ENCODE measurements at regions not wholly inside any gene's neighbourhood (a gene's known extent, or its start where the extent isn't known, plus 50 kb on each side); places are given as distances from the start of the nearest gene placed in this dataset.

GRCh38 chr16:51939378-51939871, 607.5 kb downstream of the TOX3 start:
- no peaks in the 10 kb centered on the region for H3K4me1 ChIP-seq (ENCODE audit: control insufficient read depth, insufficient read depth, low read length, poor library complexity, severe bottlenecking)
- DNase-seq (no peak), ATAC-seq (ENCODE audit: low read depth in 2 of 2) (no peak)
- H3K4me3 ChIP-seq (ENCODE audit: low read depth, low read length), result no peak overlapping the region
- H3K27ac Mint-ChIP-seq, result no peak overlapping the region
- H3K36me3 Mint-ChIP-seq, result no peaks in the 10 kb centered on the region
- peaks cover 0 to 9% (median 7%) of the 10 kb centered on the region in 7 donors for H3K9me3 Mint-ChIP-seq
- H3K27me3 Mint-ChIP-seq, result no peaks in the 10 kb centered on the region
- H3K36me3 ChIP-seq (ENCODE audit: control insufficient read depth, insufficient read depth, low read length), result no peaks in the 10 kb centered on the region
- H3K27me3 ChIP-seq (ENCODE audit: control insufficient read depth, insufficient read depth, low read length), result no peaks in the 10 kb centered on the region
- no peak overlapping the region for H3K4me3 Mint-ChIP-seq
- H3K4me1 Mint-ChIP-seq, result no peaks in the 10 kb centered on the region
- H3K27ac ChIP-seq (ENCODE audit: insufficient read depth, low read length, poor library complexity, severe bottlenecking), result no peak overlapping the region
- no peaks in the 10 kb centered on the region for H3K9me3 ChIP-seq (ENCODE audit: control insufficient read depth in 2 of 2, low read length in 2 of 2)

GRCh38 chr16:51938861-51939260, 608.1 kb downstream of the TOX3 start:
- Mint-ChIP-seq H3K36me3 (no peaks in the 10 kb centered on the region), H3K4me1 (no peaks in the 10 kb centered on the region), H3K4me3 (no peak overlapping the region), H3K9me3 (peaks cover 0 to 13% (median 6%) of the 10 kb centered on the region in 7 donors), H3K27me3 (no peaks in the 10 kb centered on the region), H3K27ac (no peak overlapping the region)
- ATAC-seq (ENCODE audit: low read depth in 2 of 2), result no peak
- H3K9me3 ChIP-seq (ENCODE audit: control insufficient read depth in 2 of 2, low read length in 2 of 2), result no peaks in the 10 kb centered on the region
- no peak for DNase-seq
- no peaks in the 10 kb centered on the region for H3K4me1 ChIP-seq (ENCODE audit: control insufficient read depth, insufficient read depth, low read length, poor library complexity, severe bottlenecking)
- H3K27me3 ChIP-seq (ENCODE audit: control insufficient read depth, insufficient read depth, low read length), result no peaks in the 10 kb centered on the region
- H3K27ac ChIP-seq (ENCODE audit: insufficient read depth, low read length, poor library complexity, severe bottlenecking), result no peak overlapping the region
- H3K4me3 ChIP-seq (ENCODE audit: low read depth, low read length), result no peak overlapping the region
- no peaks in the 10 kb centered on the region for H3K36me3 ChIP-seq (ENCODE audit: control insufficient read depth, insufficient read depth, low read length)

DNA sequence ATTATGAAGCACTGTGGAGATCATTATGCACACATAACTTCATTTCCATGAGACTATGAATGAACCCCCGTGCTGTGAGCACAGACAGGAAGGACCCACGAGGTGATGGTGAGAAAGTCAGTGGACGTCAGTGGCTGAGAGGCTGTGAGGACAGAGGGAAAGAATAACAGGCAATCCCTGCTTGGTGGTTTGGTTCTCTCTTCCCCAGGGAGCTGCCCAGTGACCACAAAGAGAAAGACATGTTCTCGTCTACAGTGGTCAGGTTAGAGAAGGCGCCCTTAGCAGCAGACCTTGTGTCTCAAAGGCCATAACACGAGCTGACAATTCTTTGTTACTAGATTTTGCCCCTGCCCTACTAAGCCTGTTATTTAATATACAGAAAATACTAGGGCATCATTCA, 609.2 kb downstream of the TOX3 start:
- Histone ChIP-seq H3K9me3 (ENCODE audit: control insufficient read depth in 2 of 2, low read length in 2 of 2) (no peaks in the 10 kb centered on the region), H3K27ac (ENCODE audit: insufficient read depth, low read length, poor library complexity, severe bottlenecking) (no peak overlapping the region), H3K27me3 (ENCODE audit: control insufficient read depth, insufficient read depth, low read length) (no peaks in the 10 kb centered on the region), H3K4me1 (ENCODE audit: control insufficient read depth, insufficient read depth, low read length, poor library complexity, severe bottlenecking) (no peaks in the 10 kb centered on the region), H3K4me3 (ENCODE audit: low read depth, low read length) (no peak overlapping the region), H3K36me3 (ENCODE audit: control insufficient read depth, insufficient read depth, low read length) (no peaks in the 10 kb centered on the region)
- Mint-ChIP-seq H3K4me1 (no peaks in the 10 kb centered on the region), H3K27ac (no peak overlapping the region), H3K36me3 (no peaks in the 10 kb centered on the region), H3K27me3 (no peaks in the 10 kb centered on the region), H3K4me3 (no peak overlapping the region), H3K9me3 (peaks cover 0 to 13% (median 6%) of the 10 kb centered on the region in 7 donors)
- no peak for DNase-seq
- no peak for ATAC-seq (ENCODE audit: low read depth in 2 of 2)

- H3K4me1 ChIP-seq (ENCODE audit: control insufficient read depth, insufficient read depth, low read length, poor library complexity, severe bottlenecking), result no peaks in the 10 kb centered on the region
- H3K4me3 ChIP-seq (ENCODE audit: low read depth, low read length), result no peak overlapping the region
- no peaks in the 10 kb centered on the region for H3K27me3 Mint-ChIP-seq
- ATAC-seq (ENCODE audit: low read depth in 2 of 2) (no peak), DNase-seq (no peak)
- no peak overlapping the region for H3K27ac ChIP-seq (ENCODE audit: insufficient read depth, low read length, poor library complexity, severe bottlenecking)
- no peak overlapping the region for H3K27ac Mint-ChIP-seq
- no peaks in the 10 kb centered on the region for H3K27me3 ChIP-seq (ENCODE audit: control insufficient read depth, insufficient read depth, low read length)
- H3K36me3 Mint-ChIP-seq, result no peaks in the 10 kb centered on the region
- no peaks in the 10 kb centered on the region for H3K9me3 ChIP-seq (ENCODE audit: control insufficient read depth in 2 of 2, low read length in 2 of 2)
- H3K4me3 Mint-ChIP-seq, result no peak overlapping the region
- no peaks in the 10 kb centered on the region for H3K4me1 Mint-ChIP-seq
- H3K36me3 ChIP-seq (ENCODE audit: control insufficient read depth, insufficient read depth, low read length), result no peaks in the 10 kb centered on the region
- H3K9me3 Mint-ChIP-seq, result peaks cover 0 to 13% (median 9%) of the 10 kb centered on the region in 7 donors
Observed at GRCh38 chr16:51936846-51937245, 610.1 kb downstream of the TOX3 start.

- Mint-ChIP-seq H3K4me3 (no peak overlapping the region), H3K4me1 (no peaks in the 10 kb centered on the region), H3K27ac (no peak overlapping the region), H3K9me3 (peaks cover 0 to 17% (median 9%) of the 10 kb centered on the region in 7 donors), H3K27me3 (no peaks in the 10 kb centered on the region), H3K36me3 (no peaks in the 10 kb centered on the region)
- Histone ChIP-seq H3K27ac (ENCODE audit: insufficient read depth, low read length, poor library complexity, severe bottlenecking) (no peak overlapping the region), H3K4me1 (ENCODE audit: control insufficient read depth, insufficient read depth, low read length, poor library complexity, severe bottlenecking) (no peaks in the 10 kb centered on the region), H3K36me3 (ENCODE audit: control insufficient read depth, insufficient read depth, low read length) (no peaks in the 10 kb centered on the region), H3K27me3 (ENCODE audit: control insufficient read depth, insufficient read depth, low read length) (no peaks in the 10 kb centered on the region), H3K4me3 (ENCODE audit: low read depth, low read length) (no peak overlapping the region), H3K9me3 (ENCODE audit: control insufficient read depth in 2 of 2, low read length in 2 of 2) (no peaks in the 10 kb centered on the region)
- ATAC-seq (ENCODE audit: low read depth in 2 of 2) (no peak), DNase-seq (no peak)
Observed at GRCh38 chr16:51932317-51932716, 614.6 kb downstream of the TOX3 start.

DNA sequence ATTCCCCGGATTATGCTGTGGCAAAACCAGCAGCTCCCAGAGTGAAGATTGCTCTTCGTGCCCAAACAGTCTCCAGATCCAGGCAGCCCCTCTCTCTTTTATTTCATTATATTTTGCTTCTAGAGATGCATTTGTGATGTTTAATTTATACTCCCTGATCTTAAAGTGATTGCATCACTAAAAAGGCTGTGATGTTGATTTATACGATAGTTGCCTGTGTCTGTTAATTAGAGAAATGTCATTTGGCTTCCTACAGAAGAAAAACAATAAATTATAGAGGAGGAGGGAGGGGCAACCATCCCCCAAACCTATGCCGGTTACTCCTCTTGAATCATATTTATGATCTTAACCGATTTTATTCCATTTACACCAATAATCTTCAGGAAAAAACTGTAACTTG, 615.3 kb downstream of the TOX3 start:
- H3K4me3 Mint-ChIP-seq, result no peak overlapping the region
- no peak for ATAC-seq (ENCODE audit: low read depth in 2 of 2)
- Histone ChIP-seq H3K27ac (ENCODE audit: insufficient read depth, low read length, poor library complexity, severe bottlenecking) (no peak overlapping the region), H3K27me3 (ENCODE audit: control insufficient read depth, insufficient read depth, low read length) (no peaks in the 10 kb centered on the region), H3K4me3 (ENCODE audit: low read depth, low read length) (no peak overlapping the region), H3K36me3 (ENCODE audit: control insufficient read depth, insufficient read depth, low read length) (no peaks in the 10 kb centered on the region), H3K4me1 (ENCODE audit: control insufficient read depth, insufficient read depth, low read length, poor library complexity, severe bottlenecking) (no peaks in the 10 kb centered on the region), H3K9me3 (ENCODE audit: control insufficient read depth in 2 of 2, low read length in 2 of 2) (no peaks in the 10 kb centered on the region)
- no peaks in the 10 kb centered on the region for H3K36me3 Mint-ChIP-seq
- H3K4me1 Mint-ChIP-seq, result no peaks in the 10 kb centered on the region
- H3K27me3 Mint-ChIP-seq, result no peaks in the 10 kb centered on the region
- peaks cover 0 to 15% (median 5%) of the 10 kb centered on the region in 7 donors for H3K9me3 Mint-ChIP-seq
- DNase-seq, result no peak
- H3K27ac Mint-ChIP-seq, result no peak overlapping the region

- H3K36me3 Mint-ChIP-seq, result no peaks in the 10 kb centered on the region
- Histone ChIP-seq H3K9me3 (ENCODE audit: control insufficient read depth in 2 of 2, low read length in 2 of 2) (no peaks in the 10 kb centered on the region), H3K36me3 (ENCODE audit: control insufficient read depth, insufficient read depth, low read length) (no peaks in the 10 kb centered on the region), H3K27ac (ENCODE audit: insufficient read depth, low read length, poor library complexity, severe bottlenecking) (no peak overlapping the region), H3K27me3 (ENCODE audit: control insufficient read depth, insufficient read depth, low read length) (no peaks in the 10 kb centered on the region), H3K4me1 (ENCODE audit: control insufficient read depth, insufficient read depth, low read length, poor library complexity, severe bottlenecking) (no peaks in the 10 kb centered on the region), H3K4me3 (ENCODE audit: low read depth, low read length) (no peak overlapping the region)
- peaks cover 2 to 11% (median 4%) of the 10 kb centered on the region in 7 donors for H3K9me3 Mint-ChIP-seq
- H3K4me1 Mint-ChIP-seq, result no peaks in the 10 kb centered on the region
- DNase-seq (no peak), ATAC-seq (ENCODE audit: low read depth in 2 of 2) (no peak)
- H3K4me3 Mint-ChIP-seq, result no peak overlapping the region
- no peaks in the 10 kb centered on the region for H3K27me3 Mint-ChIP-seq
- no peak overlapping the region for H3K27ac Mint-ChIP-seq
Observed at GRCh38 chr16:51924744-51925143, 622.2 kb downstream of the TOX3 start.

DNA sequence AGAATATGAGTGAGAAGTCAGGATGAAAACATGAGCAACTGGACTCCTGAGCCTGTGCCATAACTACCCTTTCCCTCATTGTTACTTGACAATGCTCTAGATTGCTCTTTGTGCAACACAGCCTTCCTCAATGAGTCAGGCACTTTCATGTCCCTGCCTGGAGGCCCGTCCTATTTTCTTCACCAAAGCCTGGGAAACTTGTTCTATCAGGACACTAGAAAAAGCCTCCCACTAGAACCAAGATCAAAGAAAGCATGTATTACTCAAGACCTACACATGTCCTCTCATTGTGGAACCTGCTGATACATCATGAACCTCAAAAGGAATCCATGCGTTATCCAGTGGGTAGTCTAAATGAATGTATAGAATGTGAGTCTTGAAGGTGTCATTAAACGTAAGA, 624.5 kb downstream of the TOX3 start:
- Mint-ChIP-seq H3K4me3 (no peak overlapping the region), H3K36me3 (no peaks in the 10 kb centered on the region), H3K4me1 (no peaks in the 10 kb centered on the region), H3K27ac (no peak overlapping the region), H3K9me3 (peaks cover 0 to 12% (median 3%) of the 10 kb centered on the region in 7 donors), H3K27me3 (peaks cover 4% of the 10 kb centered on the region)
- Histone ChIP-seq H3K27me3 (ENCODE audit: control insufficient read depth, insufficient read depth, low read length) (no peaks in the 10 kb centered on the region), H3K36me3 (ENCODE audit: control insufficient read depth, insufficient read depth, low read length) (no peaks in the 10 kb centered on the region), H3K4me1 (ENCODE audit: control insufficient read depth, insufficient read depth, low read length, poor library complexity, severe bottlenecking) (no peaks in the 10 kb centered on the region), H3K4me3 (ENCODE audit: low read depth, low read length) (no peak overlapping the region), H3K9me3 (ENCODE audit: control insufficient read depth in 2 of 2, low read length in 2 of 2) (no peaks in the 10 kb centered on the region), H3K27ac (ENCODE audit: insufficient read depth, low read length, poor library complexity, severe bottlenecking) (no peak overlapping the region)
- no peak for DNase-seq
- ATAC-seq (ENCODE audit: low read depth in 2 of 2), result no peak

Data from CD4-positive, CD25-positive, alpha-beta regulatory T cell (primary cell).